ENCODE measurements at regions not wholly inside any gene's neighbourhood (a gene's known extent, or its start where the extent isn't known, plus 50 kb on each side); places are given as distances from the start of the nearest gene placed in this dataset.

DNA sequence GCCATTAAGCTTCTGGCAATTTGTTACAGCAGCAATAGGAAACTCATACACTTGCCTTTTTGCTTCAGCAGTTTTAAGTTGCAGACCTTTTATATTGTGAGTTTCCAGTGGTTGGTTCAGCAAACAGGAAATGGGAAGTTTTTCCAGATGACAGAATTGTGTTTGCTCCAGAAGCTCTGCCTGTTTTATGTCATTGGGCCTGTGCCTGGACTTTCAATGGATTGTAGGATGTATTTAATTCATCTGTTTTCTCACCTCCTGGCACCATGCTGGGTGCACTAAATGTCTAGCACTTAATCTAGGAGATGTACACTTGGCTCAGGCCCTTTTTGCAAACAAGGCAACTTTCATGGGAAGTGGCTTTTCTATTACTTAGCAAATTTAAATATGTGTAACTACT lies 100.4 kb upstream of the CLINT1 start:
- DNase-seq (no peak), ATAC-seq (no peak)
- intact Hi-C loops (cut with DNase I), result no loop called here
- Histone ChIP-seq H3K36me3 (no peaks in the 10 kb centered on the region), H3K4me1 (no peaks in the 10 kb centered on the region), H3K27ac (no peak overlapping the region), H3K9me3 (no peaks in the 10 kb centered on the region), H3K4me3 (no peak overlapping the region), H3K27me3 (ENCODE audit: low read depth) (no peaks in the 10 kb centered on the region)
- TF ChIP-seq, protein P1, sequence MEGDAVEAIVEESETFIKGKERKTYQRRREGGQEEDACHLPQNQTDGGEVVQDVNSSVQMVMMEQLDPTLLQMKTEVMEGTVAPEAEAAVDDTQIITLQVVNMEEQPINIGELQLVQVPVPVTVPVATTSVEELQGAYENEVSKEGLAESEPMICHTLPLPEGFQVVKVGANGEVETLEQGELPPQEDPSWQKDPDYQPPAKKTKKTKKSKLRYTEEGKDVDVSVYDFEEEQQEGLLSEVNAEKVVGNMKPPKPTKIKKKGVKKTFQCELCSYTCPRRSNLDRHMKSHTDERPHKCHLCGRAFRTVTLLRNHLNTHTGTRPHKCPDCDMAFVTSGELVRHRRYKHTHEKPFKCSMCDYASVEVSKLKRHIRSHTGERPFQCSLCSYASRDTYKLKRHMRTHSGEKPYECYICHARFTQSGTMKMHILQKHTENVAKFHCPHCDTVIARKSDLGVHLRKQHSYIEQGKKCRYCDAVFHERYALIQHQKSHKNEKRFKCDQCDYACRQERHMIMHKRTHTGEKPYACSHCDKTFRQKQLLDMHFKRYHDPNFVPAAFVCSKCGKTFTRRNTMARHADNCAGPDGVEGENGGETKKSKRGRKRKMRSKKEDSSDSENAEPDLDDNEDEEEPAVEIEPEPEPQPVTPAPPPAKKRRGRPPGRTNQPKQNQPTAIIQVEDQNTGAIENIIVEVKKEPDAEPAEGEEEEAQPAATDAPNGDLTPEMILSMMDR (IDR thresholded peaks at IDR 0.05), result no peak

GRCh38 chr5:157956271-157956885 lies 97.4 kb upstream of the CLINT1 start:
- Histone ChIP-seq H3K4me1 (no peaks in the 10 kb centered on the region), H3K27me3 (ENCODE audit: low read depth) (no peaks in the 10 kb centered on the region), H3K36me3 (no peaks in the 10 kb centered on the region), H3K9me3 (no peaks in the 10 kb centered on the region), H3K27ac (no peak overlapping the region), H3K4me3 (no peak overlapping the region)
- DNase-seq (no peak), ATAC-seq (no peak)
- TF ChIP-seq, protein P1 (IDR thresholded peaks at IDR 0.05), result no peak
- intact Hi-C loops (cut with DNase I), result no loop called here

- H3K27me3 ChIP-seq (ENCODE audit: low read depth), result no peaks in the 10 kb centered on the region
- no peak overlapping the region for H3K27ac ChIP-seq
- H3K9me3 ChIP-seq, result no peaks in the 10 kb centered on the region
- H3K4me3 ChIP-seq, result no peak overlapping the region
- H3K36me3 ChIP-seq, result no peaks in the 10 kb centered on the region
- no peak for ATAC-seq
- TF ChIP-seq, protein P1 (IDR thresholded peaks at IDR 0.05), result no peak
- intact Hi-C loops (cut with DNase I), result no loop called here
- no peak for DNase-seq
- H3K4me1 ChIP-seq, result no peaks in the 10 kb centered on the region
Measured at GRCh38 chr5:157955541-157956172, 96.7 kb upstream of the CLINT1 start.

GRCh38 chr5:157952374-157952685 lies 93.4 kb upstream of the CLINT1 start:
- ATAC-seq (no peak), DNase-seq (no peak)
- Histone ChIP-seq H3K36me3 (no peaks in the 10 kb centered on the region), H3K27me3 (ENCODE audit: low read depth) (no peaks in the 10 kb centered on the region), H3K4me1 (no peaks in the 10 kb centered on the region), H3K27ac (no peak overlapping the region), H3K4me3 (no peak overlapping the region), H3K9me3 (no peaks in the 10 kb centered on the region)
- intact Hi-C loops (cut with DNase I), result no loop called here
- TF ChIP-seq, protein P1 (IDR thresholded peaks at IDR 0.05), result no peak

DNA sequence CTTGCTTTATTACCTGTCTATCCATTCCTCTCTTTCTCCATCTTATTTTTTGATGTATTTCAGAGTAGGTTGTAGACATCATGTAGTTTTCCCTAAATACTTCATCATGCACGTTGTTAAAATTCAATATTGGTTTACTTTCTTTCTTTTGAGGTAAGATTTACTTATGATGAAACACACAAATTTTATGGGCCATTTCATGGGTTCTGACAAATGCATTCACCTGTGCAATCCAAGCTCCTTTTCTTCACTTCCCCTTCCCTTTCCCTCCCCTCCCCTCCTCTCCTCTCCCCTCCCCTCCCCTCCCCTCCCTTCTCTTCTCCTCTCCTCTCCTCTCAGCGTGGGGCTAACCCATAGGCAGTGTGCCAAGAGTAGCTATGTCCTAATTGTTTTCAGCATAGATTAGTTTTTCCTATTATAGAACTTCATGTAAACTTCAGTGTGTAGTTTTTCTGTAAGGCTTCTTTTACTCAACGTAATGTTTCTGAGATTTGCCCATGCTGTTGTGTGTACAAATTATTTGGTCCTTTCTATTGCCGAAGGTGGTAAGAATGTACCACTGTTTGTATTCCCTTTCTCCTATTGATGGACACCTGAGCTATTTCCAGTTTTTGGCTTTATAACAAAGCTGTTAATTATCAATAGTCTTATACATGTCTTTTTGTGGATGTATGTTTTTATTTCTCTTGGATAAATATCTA lies 92.9 kb upstream of the CLINT1 start:
- no peak for ATAC-seq
- intact Hi-C loops (cut with DNase I), result no loop called here
- no peaks in the 10 kb centered on the region for H3K36me3 ChIP-seq
- no peak overlapping the region for H3K27ac ChIP-seq
- no peaks in the 10 kb centered on the region for H3K4me1 ChIP-seq
- H3K4me3 ChIP-seq, result no peak overlapping the region
- no peak for DNase-seq
- no peaks in the 10 kb centered on the region for H3K9me3 ChIP-seq
- TF ChIP-seq, protein P1 (IDR thresholded peaks at IDR 0.05), result no peak
- no peaks in the 10 kb centered on the region for H3K27me3 ChIP-seq (ENCODE audit: low read depth)
